ENCODE measurements at regions not wholly inside any gene's neighbourhood (a gene's known extent, or its start where the extent isn't known, plus 50 kb on each side); places are given as distances from the start of the nearest gene placed in this dataset.

DNA sequence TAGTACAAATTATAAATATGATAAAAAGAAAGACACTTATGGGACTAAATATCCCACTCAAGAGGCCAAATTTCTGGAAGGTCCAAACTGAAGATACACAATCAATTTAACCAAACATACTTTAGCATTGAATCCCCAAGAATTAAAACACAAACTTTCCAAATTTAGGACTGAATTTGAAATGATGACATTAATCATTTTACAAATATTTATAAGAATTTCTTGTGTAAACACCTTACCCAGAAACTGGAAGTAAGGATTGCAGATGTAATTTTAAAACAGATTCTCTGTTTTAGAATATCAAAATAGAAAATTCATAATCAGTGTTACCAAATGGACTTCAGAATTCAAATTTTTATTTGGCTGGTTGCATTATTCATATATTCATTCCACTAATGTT lies 588.2 kb upstream of the KCND2 start:
- TF ChIP-seq CTCF (IDR thresholded peaks at IDR 0.05), result no peak
- no peak for TF ChIP-seq POLR2A (IDR thresholded peaks at IDR 0.05)

Data from breast epithelium (tissue), 3 donors.